ENCODE measurements at regions not wholly inside any gene's neighbourhood (a gene's known extent, or its start where the extent isn't known, plus 50 kb on each side); places are given as distances from the start of the nearest gene placed in this dataset.

DNA sequence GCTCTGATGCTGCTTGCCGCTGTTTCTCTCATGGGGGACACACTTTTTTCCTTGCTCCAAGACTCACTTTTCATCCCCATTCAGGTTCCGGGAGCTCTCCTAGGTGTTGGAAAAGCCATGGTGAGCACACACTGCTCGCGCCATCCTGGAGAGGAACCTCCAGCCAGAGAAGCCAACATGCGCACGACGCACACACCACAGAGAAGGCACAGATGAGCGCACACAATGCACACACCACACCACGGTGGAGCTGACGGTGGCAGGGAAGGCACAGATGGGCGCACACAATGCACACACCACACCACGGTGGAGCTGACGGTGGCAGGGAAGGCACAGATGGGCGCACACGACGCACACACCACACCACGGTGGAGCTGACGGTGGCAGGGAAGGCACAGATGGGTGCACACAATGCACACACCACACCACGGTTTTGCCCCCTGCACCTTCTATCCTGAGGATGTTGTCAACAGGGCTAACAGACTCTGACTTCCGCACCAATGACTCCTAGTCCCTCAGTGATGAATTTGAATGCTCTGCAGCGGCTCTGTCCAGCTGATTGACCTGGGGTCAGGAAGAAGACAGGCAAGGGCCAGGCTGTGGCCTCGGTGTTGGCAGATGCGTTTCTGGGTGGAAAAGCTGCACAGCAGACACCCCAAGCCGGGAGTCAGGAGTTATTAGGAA lies 154.7 kb downstream of the ERMARD start:
- TF ChIP-seq, protein P1, sequence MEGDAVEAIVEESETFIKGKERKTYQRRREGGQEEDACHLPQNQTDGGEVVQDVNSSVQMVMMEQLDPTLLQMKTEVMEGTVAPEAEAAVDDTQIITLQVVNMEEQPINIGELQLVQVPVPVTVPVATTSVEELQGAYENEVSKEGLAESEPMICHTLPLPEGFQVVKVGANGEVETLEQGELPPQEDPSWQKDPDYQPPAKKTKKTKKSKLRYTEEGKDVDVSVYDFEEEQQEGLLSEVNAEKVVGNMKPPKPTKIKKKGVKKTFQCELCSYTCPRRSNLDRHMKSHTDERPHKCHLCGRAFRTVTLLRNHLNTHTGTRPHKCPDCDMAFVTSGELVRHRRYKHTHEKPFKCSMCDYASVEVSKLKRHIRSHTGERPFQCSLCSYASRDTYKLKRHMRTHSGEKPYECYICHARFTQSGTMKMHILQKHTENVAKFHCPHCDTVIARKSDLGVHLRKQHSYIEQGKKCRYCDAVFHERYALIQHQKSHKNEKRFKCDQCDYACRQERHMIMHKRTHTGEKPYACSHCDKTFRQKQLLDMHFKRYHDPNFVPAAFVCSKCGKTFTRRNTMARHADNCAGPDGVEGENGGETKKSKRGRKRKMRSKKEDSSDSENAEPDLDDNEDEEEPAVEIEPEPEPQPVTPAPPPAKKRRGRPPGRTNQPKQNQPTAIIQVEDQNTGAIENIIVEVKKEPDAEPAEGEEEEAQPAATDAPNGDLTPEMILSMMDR (IDR thresholded peaks at IDR 0.05): no peak
- no peak for TF ChIP-seq POLR2A (IDR thresholded peaks at IDR 0.05)
- Histone ChIP-seq H3K27ac (no peak overlapping the region), H3K4me3 (no peak overlapping the region), H3K36me3 (no peaks in the 10 kb centered on the region), H3K4me1 (peaks cover 0 to 4% of the 10 kb centered on the region in 2 donors), H3K9me3 (no peaks in the 10 kb centered on the region), H3K27me3 (no peaks in the 10 kb centered on the region)
- no peak for DNase-seq
- intact Hi-C loops (cut with DNase I; ENCODE audit: low total_unique reads): no loop called here

DNA sequence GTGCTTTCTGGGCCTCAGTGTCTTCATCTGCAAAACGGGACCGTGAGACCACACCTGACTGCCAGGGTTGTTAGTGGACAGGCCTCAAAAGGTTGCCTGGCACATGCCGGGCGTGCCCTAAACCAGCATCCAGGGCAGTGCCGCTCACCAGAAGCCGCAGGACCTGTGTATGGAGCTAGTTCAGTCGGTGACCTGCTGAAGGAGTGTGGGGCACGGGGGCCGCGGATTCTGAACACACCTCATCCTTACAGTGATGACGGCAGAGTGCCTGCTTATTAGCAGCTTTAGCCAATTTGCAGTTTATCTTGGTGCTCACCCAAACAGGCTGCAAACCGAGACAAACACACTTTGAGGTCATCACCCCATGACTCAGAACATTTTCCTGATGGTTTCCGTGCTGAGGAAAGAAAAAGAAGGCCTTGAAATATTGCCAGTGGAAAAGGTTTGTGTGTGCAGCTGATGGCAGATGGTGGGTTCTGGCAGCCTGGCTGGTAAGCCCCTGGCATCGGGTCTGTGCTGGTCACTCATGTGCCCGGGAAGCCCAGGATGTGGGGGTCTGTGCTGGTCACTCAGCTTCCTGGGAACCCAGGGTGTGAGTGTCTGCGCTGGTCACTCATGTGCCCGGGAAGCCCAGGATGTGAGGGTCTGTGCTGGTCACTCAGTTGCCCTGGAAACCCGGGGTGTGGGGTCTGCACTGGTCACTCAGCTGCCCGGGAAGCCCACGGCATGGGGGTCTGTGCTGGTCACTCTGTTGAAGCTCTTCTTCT lies 153.8 kb downstream of the ERMARD start:
- Histone ChIP-seq H3K27me3 (no peaks in the 10 kb centered on the region), H3K4me1 (peaks cover 0 to 4% of the 10 kb centered on the region in 2 donors), H3K27ac (peak overlapping the region in 1 of 2 donors; percentile 48), H3K4me3 (no peak overlapping the region), H3K9me3 (no peaks in the 10 kb centered on the region), H3K36me3 (no peaks in the 10 kb centered on the region)
- peak; percentile 31 to 73 for DNase-seq
- TF ChIP-seq, protein P1 (IDR thresholded peaks at IDR 0.05): no peak
- TF ChIP-seq POLR2A (IDR thresholded peaks at IDR 0.05): no peak
- intact Hi-C loops (cut with DNase I; ENCODE audit: low total_unique reads): no loop called here

DNA sequence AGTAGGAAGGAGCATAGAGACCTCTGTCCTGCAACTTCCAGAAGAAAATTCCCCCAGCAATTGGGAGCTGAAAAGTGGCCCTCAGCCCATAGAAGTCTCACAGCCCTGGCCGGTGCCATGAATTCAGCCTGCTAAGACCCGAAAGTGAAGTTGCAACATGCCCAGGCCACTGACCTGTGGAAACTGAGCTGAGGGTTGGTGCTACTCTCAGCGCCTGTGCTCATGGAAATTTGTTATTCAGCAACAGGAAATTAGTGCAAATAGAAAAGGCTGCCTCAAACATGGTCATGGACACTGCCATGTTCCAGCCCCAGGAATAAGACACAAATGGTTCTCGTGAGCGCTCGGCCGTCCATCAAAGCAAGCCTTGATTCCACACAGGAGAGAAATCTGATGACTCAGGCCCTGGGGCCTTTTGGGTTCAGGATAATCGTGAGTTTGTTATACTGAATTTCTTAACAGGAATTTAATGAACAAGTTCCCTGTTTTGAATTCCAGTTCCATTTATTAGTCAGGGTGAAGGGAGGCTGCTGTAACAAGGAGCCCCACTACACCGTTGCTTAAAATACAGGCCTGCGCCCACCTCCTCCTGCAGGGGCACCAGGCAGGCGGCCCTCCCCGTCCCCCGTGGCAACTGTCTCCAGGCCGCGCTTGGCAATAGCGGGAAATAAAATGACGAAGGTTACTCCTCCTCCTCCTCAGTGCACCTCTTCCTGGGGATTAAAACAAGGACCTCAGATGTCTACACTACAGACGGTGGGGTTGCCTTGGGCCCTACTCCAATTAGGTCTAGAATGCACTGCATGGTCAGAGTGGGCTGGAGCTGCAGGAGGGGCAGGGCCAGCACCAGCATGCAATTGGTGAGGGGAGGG lies 152.9 kb downstream of the ERMARD start:
- intact Hi-C loops (cut with DNase I; ENCODE audit: low total_unique reads): no loop called here
- Histone ChIP-seq H3K36me3 (no peaks in the 10 kb centered on the region), H3K4me1 (peaks cover 0 to 4% of the 10 kb centered on the region in 2 donors), H3K27ac (peak overlapping the region in 1 of 2 donors; percentile 48), H3K9me3 (no peaks in the 10 kb centered on the region), H3K27me3 (no peaks in the 10 kb centered on the region), H3K4me3 (no peak overlapping the region)
- no peak for TF ChIP-seq POLR2A (IDR thresholded peaks at IDR 0.05)
- TF ChIP-seq, protein P1 (IDR thresholded peaks at IDR 0.05): no peak
- no peak for DNase-seq

DNA sequence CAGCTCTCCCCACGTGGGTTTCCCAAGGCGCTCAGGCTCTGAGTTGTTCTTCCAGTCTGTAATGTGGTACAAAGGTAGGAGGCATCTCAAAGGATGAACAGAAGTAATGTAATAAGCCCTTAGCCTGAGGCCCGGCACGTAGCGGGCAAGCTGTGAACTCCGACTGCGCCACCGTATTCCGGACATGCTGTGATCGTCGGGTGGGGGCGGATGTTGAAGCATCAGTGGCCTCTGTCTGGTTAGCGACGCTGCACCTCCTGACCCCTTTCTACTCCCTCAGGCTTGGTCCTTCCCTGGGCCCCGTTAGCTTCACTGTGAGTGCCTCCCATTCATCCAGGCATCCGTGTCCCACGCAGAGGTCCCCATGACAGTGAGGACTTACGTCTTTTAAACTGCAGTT lies 151.7 kb downstream of the ERMARD start:
- Histone ChIP-seq H3K27ac (no peak overlapping the region), H3K36me3 (no peaks in the 10 kb centered on the region), H3K27me3 (no peaks in the 10 kb centered on the region), H3K9me3 (no peaks in the 10 kb centered on the region), H3K4me3 (no peak overlapping the region), H3K4me1 (peaks cover 0 to 4% of the 10 kb centered on the region in 2 donors)
- intact Hi-C loops (cut with DNase I; ENCODE audit: low total_unique reads): no loop called here
- no peak for DNase-seq
- TF ChIP-seq POLR2A (IDR thresholded peaks at IDR 0.05): no peak
- TF ChIP-seq, protein P1 (IDR thresholded peaks at IDR 0.05): no peak
